ENCODE measurements at regions not wholly inside any gene's neighbourhood (a gene's known extent, or its start where the extent isn't known, plus 50 kb on each side); places are given as distances from the start of the nearest gene placed in this dataset.

DNA sequence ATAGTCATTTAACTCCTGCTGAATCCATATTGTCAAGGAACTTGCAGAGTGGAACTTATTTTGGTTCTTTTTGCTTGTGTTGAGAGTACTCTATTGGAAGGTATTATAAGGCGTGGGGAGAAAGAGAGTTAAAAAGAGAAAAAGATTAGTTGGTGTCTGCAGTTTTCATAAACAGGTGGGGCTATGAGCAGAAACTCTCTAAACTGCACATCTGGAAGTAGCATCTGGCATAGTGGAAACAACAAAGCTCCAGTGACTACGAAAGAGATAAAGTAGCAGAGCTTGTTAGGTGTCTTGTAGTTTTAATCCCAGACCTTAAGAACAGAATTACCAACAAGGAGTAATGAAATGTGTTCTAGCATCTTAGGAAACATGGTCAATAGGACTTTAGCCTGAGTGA, 148.8 kb upstream of the SGO1 start:
- H3K14ac ChIP-seq (ENCODE audit: insufficient read length): no peak overlapping the region
- no peak overlapping the region for H4K5ac ChIP-seq (ENCODE audit: insufficient read length, low read depth, low read length)
- H2AFZ ChIP-seq (ENCODE audit: low read length): no peak overlapping the region
- no peak overlapping the region for H4K8ac ChIP-seq (ENCODE audit: extremely low read depth, insufficient read depth, low read length)
- no peaks in the 10 kb centered on the region for H4K20me1 ChIP-seq (replicated peaks in 1 of 2; ENCODE audit: control insufficient read depth in 1 of 2, insufficient read depth in 2 of 2, low read length in 2 of 2)
- CTCF ChIA-PET (ENCODE audit: partially characterized antibody): interaction anchor here (0.8 kb wide), 1 partner anchor 176 kb away, joined by 3 read pairs; no protein-coding TSS in a partner anchor
- no peaks in the 10 kb centered on the region; a peak in 1 of 7 replicates for H3K4me1 ChIP-seq (replicated peaks in 1 of 4; ENCODE audit: control insufficient read depth in 3 of 4, insufficient read depth in 4 of 4, low read length in 3 of 4)
- H3K23me2 ChIP-seq (ENCODE audit: low read depth, low read length): no peaks in the 10 kb centered on the region
- no peaks in the 10 kb centered on the region for H3K79me1 ChIP-seq (ENCODE audit: low read depth, low read length)
- H3K79me2 ChIP-seq (ENCODE audit: control insufficient read depth in 1 of 2, insufficient read depth in 2 of 2, low read length in 2 of 2): no peaks in the 10 kb centered on the region
- no peak overlapping the region for H2BK15ac ChIP-seq (ENCODE audit: low read length)
- WGBS, 2 experiments (ENCODE audit: extremely low coverage in 1 of 2, insufficient coverage in 1 of 2, insufficient read length in 1 of 2, insufficient replicate concordance in 2 of 2, low coverage in 1 of 2, low lambda C conversion rate in 2 of 2, missing lambda C conversion rate in 1 of 2): 82 to 100% methylated on average over 1 to 2 of the region's 2 CpGs
- no peak overlapping the region for H3K4ac ChIP-seq (replicated peaks; ENCODE audit: insufficient read length, low read depth, low read length)
- no peak overlapping the region for H3K27ac ChIP-seq (ENCODE audit: low read depth, low read length)
- H3K23ac ChIP-seq (ENCODE audit: insufficient read length): no peak overlapping the region
- no peak overlapping the region for H3K4me3 ChIP-seq (ENCODE audit: extremely low read depth in 1 of 4, insufficient read depth in 2 of 4, low read depth in 3 of 4, low read length in 4 of 4)
- no peak overlapping the region for H2AK5ac ChIP-seq (ENCODE audit: low read depth, low read length)
- no peak overlapping the region for H3K18ac ChIP-seq (ENCODE audit: extremely low read depth, low read length)
- H3K27me3 ChIP-seq (replicated peaks in 1 of 4; ENCODE audit: control insufficient read depth in 3 of 4, extremely low read depth in 1 of 4, insufficient read depth in 3 of 4, low read length in 3 of 4): no peaks in the 10 kb centered on the region
- no peak overlapping the region for H2BK5ac ChIP-seq (ENCODE audit: low read depth, low read length)
- no peak overlapping the region for H3K56ac ChIP-seq (replicated peaks; ENCODE audit: insufficient read length, low read depth, low read length)
- H3K9me3 ChIP-seq (ENCODE audit: insufficient read depth in 2 of 2, low read depth in 1 of 2, low read length in 1 of 2): no peaks in the 10 kb centered on the region
- no peak overlapping the region for H3K4me2 ChIP-seq (ENCODE audit: insufficient read depth in 1 of 2, low read depth in 2 of 2, low read length in 2 of 2)
- no peak overlapping the region for H2BK12ac ChIP-seq (ENCODE audit: low read depth, low read length)
- H4K91ac ChIP-seq (replicated peaks; ENCODE audit: insufficient read length, low read length): no peak overlapping the region
- H3K9ac ChIP-seq (replicated peaks in 1 of 4; ENCODE audit: extremely low read depth in 1 of 4, low read depth in 3 of 4, low read length in 3 of 4): no peak overlapping the region
- no peaks in the 10 kb centered on the region for H3K36me3 ChIP-seq (ENCODE audit: control insufficient read depth in 2 of 4, insufficient read depth in 4 of 4, low read length in 3 of 4)
- no peak for DNase-seq (ENCODE audit: low read depth in 1 of 2, low spot score in 2 of 2)
- H2BK120ac ChIP-seq (replicated peaks; ENCODE audit: low read depth, low read length): no peak overlapping the region
- no peak overlapping the region for H2BK20ac ChIP-seq (ENCODE audit: low read length)
- POLR2A ChIA-PET (ENCODE audit: partially characterized antibody): no interaction called here
- FAIRE-seq: no peak
- no peak for TF ChIP-seq TAF7 (optimal IDR thresholded peaks at IDR 0.05; ENCODE audit: borderline replicate concordance, low read depth, low read length)
- TF ChIP-seq POLR2A (IDR thresholded peaks at IDR 0.05; ENCODE audit: control extremely low read depth in 1 of 2, low read depth in 2 of 2, low read length in 2 of 2): no peak
- no peak for TF ChIP-seq ZNF274 (IDR thresholded peaks at IDR 0.05; ENCODE audit: borderline replicate concordance, extremely low read depth, low read length)
- no peak for TF ChIP-seq ATF2 (IDR thresholded peaks at IDR 0.05; ENCODE audit: low read length)
